HCT116 (cell line): ENCODE measurements at regions not wholly inside any gene's neighbourhood (a gene's known extent, or its start where the extent isn't known, plus 50 kb on each side); places are given as distances from the start of the nearest gene placed in this dataset.

Experiments
- EZH2 ChIP-seq: fragments of 200-600 bp; sonication (generic); IDR thresholded peaks from 2 replicates; pipeline ENCODE4 v1.6.1; 2017; ENCODE audit warnings: antibody characterized with exemption, mixed run types
- EZH2phosphoT487 ChIP-seq: fragments of 200-600 bp; IDR thresholded peaks from 2 replicates; pipeline ENCODE4 v1.6.1; 2018; ENCODE audit warnings: antibody characterized with exemption, borderline replicate concordance
- POLR2A ChIP-seq: IDR thresholded peaks from 2 replicates; pipeline ENCODE4 v1.7.0; 2011; ENCODE audit warnings: borderline replicate concordance; ENCODE audit not compliant: insufficient read depth, insufficient read length; ENCODE audit errors: extremely low read depth
- POLR2AphosphoS5 ChIP-seq: IDR thresholded peaks from 2 replicates; pipeline ENCODE4 v1.6.1; 2011; ENCODE audit warnings: mild to moderate bottlenecking, low read depth, low read length, moderate library complexity
- RAD21 ChIP-seq: IDR thresholded peaks from 2 replicates; pipeline ENCODE4 v1.6.1; 2012; ENCODE audit warnings: low read depth, mild to moderate bottlenecking
- SIN3A ChIP-seq: IDR thresholded peaks from 2 replicates; pipeline ENCODE4 v1.6.1; 2012; ENCODE audit warnings: low read depth
- YY1 ChIP-seq: IDR thresholded peaks from 2 replicates; pipeline ENCODE4 v1.6.1; 2011; ENCODE audit warnings: low read length, low read depth, moderate library complexity, mild to moderate bottlenecking; ENCODE audit not compliant: insufficient replicate concordance; ENCODE audit errors: extremely low read depth
- ZNF274 ChIP-seq: fragments of 200-500 bp; sonication (Bioruptor generic); IDR thresholded peaks from 2 replicates; pipeline ENCODE4 v1.6.1; 2014; ENCODE audit warnings: mild to moderate bottlenecking, low read depth, low read length, inconsistent platforms
- TF ChIP-seq, protein P1 (sequence below), 3 experiments: fragments of 200-600 bp in 1 of 3; sonication (generic) in 1 of 3; IDR thresholded peaks in 2 of 3; conservative IDR thresholded peaks in 1 of 3; 2 replicates each; pipeline ENCODE4 v1.5.1; 2012 to 2017; ENCODE audit warnings: low read depth in 2 of 3, low read length in 2 of 3, antibody characterized with exemption in 1 of 3, borderline replicate concordance in 1 of 3, control low read depth in 1 of 3, mild to moderate bottlenecking in 1 of 3, mixed read lengths in 1 of 3, mixed run types in 1 of 3, moderate library complexity in 1 of 3; ENCODE audit not compliant: insufficient read depth in 1 of 3
- TF ChIP-seq, protein P2 (sequence below): IDR thresholded peaks from 2 replicates; pipeline ENCODE4 v1.6.1; 2012; ENCODE audit warnings: low read depth

DNA sequence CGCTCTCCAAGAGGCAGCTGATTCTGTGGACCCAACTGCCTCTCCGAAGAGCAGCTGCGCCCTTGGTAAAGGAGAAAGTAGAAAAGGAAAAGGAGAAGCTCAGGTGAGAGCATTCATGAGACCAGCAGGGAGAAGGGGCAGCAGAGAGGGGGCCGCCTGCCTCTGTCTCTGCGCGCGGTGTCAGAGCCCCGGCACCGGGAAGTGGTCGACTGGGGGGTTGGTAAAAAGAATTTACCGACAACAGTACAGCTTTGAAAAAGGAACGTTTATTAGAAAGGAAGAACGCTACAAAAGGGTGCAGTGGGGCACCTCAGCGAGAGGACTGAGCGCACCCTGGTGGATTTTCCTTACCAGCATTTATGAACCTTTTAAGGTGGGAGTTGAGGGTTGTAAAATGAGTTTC lies 61.9 kb downstream of the GPR6 start:
- TF ChIP-seq, protein P1, sequence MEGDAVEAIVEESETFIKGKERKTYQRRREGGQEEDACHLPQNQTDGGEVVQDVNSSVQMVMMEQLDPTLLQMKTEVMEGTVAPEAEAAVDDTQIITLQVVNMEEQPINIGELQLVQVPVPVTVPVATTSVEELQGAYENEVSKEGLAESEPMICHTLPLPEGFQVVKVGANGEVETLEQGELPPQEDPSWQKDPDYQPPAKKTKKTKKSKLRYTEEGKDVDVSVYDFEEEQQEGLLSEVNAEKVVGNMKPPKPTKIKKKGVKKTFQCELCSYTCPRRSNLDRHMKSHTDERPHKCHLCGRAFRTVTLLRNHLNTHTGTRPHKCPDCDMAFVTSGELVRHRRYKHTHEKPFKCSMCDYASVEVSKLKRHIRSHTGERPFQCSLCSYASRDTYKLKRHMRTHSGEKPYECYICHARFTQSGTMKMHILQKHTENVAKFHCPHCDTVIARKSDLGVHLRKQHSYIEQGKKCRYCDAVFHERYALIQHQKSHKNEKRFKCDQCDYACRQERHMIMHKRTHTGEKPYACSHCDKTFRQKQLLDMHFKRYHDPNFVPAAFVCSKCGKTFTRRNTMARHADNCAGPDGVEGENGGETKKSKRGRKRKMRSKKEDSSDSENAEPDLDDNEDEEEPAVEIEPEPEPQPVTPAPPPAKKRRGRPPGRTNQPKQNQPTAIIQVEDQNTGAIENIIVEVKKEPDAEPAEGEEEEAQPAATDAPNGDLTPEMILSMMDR (IDR thresholded peaks at IDR 0.05 in 2 of 3, conservative IDR thresholded peaks at IDR 0.05 in 1 of 3; ENCODE audit: borderline replicate concordance in 1 of 3, insufficient read depth in 1 of 3, low read depth in 2 of 3, low read length in 2 of 3) = peak; percentile 43 to 80 (median 52)
- no peak for TF ChIP-seq EZH2phosphoT487
- no peak for TF ChIP-seq POLR2AphosphoS5
- no peak for TF ChIP-seq ZNF274
- no peak for TF ChIP-seq EZH2
- TF ChIP-seq SIN3A = no peak
- TF ChIP-seq, protein P2, sequence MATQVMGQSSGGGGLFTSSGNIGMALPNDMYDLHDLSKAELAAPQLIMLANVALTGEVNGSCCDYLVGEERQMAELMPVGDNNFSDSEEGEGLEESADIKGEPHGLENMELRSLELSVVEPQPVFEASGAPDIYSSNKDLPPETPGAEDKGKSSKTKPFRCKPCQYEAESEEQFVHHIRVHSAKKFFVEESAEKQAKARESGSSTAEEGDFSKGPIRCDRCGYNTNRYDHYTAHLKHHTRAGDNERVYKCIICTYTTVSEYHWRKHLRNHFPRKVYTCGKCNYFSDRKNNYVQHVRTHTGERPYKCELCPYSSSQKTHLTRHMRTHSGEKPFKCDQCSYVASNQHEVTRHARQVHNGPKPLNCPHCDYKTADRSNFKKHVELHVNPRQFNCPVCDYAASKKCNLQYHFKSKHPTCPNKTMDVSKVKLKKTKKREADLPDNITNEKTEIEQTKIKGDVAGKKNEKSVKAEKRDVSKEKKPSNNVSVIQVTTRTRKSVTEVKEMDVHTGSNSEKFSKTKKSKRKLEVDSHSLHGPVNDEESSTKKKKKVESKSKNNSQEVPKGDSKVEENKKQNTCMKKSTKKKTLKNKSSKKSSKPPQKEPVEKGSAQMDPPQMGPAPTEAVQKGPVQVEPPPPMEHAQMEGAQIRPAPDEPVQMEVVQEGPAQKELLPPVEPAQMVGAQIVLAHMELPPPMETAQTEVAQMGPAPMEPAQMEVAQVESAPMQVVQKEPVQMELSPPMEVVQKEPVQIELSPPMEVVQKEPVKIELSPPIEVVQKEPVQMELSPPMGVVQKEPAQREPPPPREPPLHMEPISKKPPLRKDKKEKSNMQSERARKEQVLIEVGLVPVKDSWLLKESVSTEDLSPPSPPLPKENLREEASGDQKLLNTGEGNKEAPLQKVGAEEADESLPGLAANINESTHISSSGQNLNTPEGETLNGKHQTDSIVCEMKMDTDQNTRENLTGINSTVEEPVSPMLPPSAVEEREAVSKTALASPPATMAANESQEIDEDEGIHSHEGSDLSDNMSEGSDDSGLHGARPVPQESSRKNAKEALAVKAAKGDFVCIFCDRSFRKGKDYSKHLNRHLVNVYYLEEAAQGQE = no peak
- peak; percentile 75 for TF ChIP-seq RAD21
- TF ChIP-seq POLR2A = no peak
- no peak for TF ChIP-seq YY1
